SK-N-SH (cell line): ENCODE measurements at regions not wholly inside any gene's neighbourhood (a gene's known extent, or its start where the extent isn't known, plus 50 kb on each side); places are given as distances from the start of the nearest gene placed in this dataset.

ENCODE experiments used
- CTCF ChIP-seq: fragments of 200-600 bp; sonication (generic); IDR thresholded peaks from 2 replicates; pipeline ENCODE4 v1.6.1; 2017; ENCODE audit warnings: antibody characterized with exemption, mild to moderate bottlenecking, moderate library complexity
- ELF1 ChIP-seq: IDR thresholded peaks from 2 replicates; pipeline ENCODE4 v1.4.0; 2012
- EP300 ChIP-seq, 2 experiments: IDR thresholded peaks; 2 replicates each; pipeline versions ENCODE4 v1.4.0 to v1.6.1; 2012; ENCODE audit warnings: borderline replicate concordance in 1 of 2, low read depth in 1 of 2, low read length in 1 of 2
- EZH2phosphoT487 ChIP-seq: fragments of 200-600 bp; sonication (generic); IDR thresholded peaks from 2 replicates; pipeline ENCODE4 v1.6.1; 2017; ENCODE audit warnings: low read depth, mixed run types, mild to moderate bottlenecking, antibody characterized with exemption, moderate library complexity, borderline replicate concordance
- FOXJ3 ChIP-seq: sonication (generic); formaldehyde crosslinking; IDR thresholded peaks from 2 replicates; pipeline ENCODE4 v1.5.1; 2020; ENCODE audit warnings: mild to moderate bottlenecking, missing genetic modification reagents
- FOXM1 ChIP-seq: IDR thresholded peaks from 2 replicates; pipeline ENCODE4 v1.4.0; 2012; ENCODE audit warnings: low read depth, mild to moderate bottlenecking
- NRF1 ChIP-seq: IDR thresholded peaks from 2 replicates; pipeline ENCODE4 v1.6.1; 2012; ENCODE audit warnings: low read depth, mild to moderate bottlenecking, low read length
- POLR2AphosphoS5 ChIP-seq: IDR thresholded peaks from 2 replicates; pipeline ENCODE4 v1.6.1; 2012; ENCODE audit warnings: low read depth, low read length
- RAD21 ChIP-seq: IDR thresholded peaks from 2 replicates; pipeline ENCODE4 v1.6.1; 2012; ENCODE audit warnings: mild to moderate bottlenecking, low read length
- TEAD4 ChIP-seq: IDR thresholded peaks from 2 replicates; pipeline ENCODE4 v1.4.0; 2012; ENCODE audit warnings: mild to moderate bottlenecking, borderline replicate concordance; ENCODE audit not compliant: insufficient read depth
- TF ChIP-seq, protein P1 (sequence below): IDR thresholded peaks from 2 replicates; pipeline ENCODE4 v1.6.1; 2012; ENCODE audit warnings: mild to moderate bottlenecking, low read depth, low read length, moderate library complexity
- TF ChIP-seq, protein P2 (sequence below): IDR thresholded peaks from 2 replicates; pipeline ENCODE4 v1.4.0; 2012; ENCODE audit warnings: low read depth, borderline replicate concordance

DNA sequence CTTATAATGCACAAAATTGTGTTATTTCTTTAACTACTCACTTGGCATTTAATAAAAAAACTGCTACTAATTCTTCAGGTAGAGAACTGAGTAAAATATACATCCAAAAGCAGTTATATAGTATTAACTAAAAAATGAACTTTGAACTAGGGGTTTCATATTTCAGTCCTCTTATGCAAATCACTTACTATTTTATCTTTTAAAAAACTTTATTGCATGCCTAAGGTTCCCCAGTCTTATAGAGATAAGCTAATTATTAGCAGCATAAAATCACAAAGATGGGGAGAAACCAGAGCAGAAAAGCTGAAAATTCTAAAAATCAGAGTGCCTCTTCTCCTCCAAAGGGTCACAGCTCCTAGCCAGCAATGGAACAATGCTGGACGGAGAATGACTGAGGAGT lies 228.0 kb downstream of the CALCRL start:
- TF ChIP-seq POLR2AphosphoS5 (no peak), CTCF (no peak), RAD21 (no peak), TEAD4 (no peak), EZH2phosphoT487 (no peak), FOXM1 (no peak), FOXJ3 (CRISPR knock-in tag) (no peak), ELF1 (no peak), EP300 (IDR thresholded peaks at IDR 0.05; ENCODE audit: borderline replicate concordance in 1 of 2, low read depth in 1 of 2, low read length in 1 of 2) (no peak), NRF1 (no peak)
- TF ChIP-seq, protein P1, sequence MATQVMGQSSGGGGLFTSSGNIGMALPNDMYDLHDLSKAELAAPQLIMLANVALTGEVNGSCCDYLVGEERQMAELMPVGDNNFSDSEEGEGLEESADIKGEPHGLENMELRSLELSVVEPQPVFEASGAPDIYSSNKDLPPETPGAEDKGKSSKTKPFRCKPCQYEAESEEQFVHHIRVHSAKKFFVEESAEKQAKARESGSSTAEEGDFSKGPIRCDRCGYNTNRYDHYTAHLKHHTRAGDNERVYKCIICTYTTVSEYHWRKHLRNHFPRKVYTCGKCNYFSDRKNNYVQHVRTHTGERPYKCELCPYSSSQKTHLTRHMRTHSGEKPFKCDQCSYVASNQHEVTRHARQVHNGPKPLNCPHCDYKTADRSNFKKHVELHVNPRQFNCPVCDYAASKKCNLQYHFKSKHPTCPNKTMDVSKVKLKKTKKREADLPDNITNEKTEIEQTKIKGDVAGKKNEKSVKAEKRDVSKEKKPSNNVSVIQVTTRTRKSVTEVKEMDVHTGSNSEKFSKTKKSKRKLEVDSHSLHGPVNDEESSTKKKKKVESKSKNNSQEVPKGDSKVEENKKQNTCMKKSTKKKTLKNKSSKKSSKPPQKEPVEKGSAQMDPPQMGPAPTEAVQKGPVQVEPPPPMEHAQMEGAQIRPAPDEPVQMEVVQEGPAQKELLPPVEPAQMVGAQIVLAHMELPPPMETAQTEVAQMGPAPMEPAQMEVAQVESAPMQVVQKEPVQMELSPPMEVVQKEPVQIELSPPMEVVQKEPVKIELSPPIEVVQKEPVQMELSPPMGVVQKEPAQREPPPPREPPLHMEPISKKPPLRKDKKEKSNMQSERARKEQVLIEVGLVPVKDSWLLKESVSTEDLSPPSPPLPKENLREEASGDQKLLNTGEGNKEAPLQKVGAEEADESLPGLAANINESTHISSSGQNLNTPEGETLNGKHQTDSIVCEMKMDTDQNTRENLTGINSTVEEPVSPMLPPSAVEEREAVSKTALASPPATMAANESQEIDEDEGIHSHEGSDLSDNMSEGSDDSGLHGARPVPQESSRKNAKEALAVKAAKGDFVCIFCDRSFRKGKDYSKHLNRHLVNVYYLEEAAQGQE = no peak
- TF ChIP-seq, protein P2, sequence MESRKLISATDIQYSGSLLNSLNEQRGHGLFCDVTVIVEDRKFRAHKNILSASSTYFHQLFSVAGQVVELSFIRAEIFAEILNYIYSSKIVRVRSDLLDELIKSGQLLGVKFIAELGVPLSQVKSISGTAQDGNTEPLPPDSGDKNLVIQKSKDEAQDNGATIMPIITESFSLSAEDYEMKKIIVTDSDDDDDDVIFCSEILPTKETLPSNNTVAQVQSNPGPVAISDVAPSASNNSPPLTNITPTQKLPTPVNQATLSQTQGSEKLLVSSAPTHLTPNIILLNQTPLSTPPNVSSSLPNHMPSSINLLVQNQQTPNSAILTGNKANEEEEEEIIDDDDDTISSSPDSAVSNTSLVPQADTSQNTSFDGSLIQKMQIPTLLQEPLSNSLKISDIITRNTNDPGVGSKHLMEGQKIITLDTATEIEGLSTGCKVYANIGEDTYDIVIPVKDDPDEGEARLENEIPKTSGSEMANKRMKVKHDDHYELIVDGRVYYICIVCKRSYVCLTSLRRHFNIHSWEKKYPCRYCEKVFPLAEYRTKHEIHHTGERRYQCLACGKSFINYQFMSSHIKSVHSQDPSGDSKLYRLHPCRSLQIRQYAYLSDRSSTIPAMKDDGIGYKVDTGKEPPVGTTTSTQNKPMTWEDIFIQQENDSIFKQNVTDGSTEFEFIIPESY = no peak
